ENCODE measurements at regions not wholly inside any gene's neighbourhood (a gene's known extent, or its start where the extent isn't known, plus 50 kb on each side); places are given as distances from the start of the nearest gene placed in this dataset.
"Not testable (repeated sequence)": the region's sequence is repeated elsewhere in the genome, so short reads cannot be mapped to it uniquely, and the experiment has no call there.

DNA sequence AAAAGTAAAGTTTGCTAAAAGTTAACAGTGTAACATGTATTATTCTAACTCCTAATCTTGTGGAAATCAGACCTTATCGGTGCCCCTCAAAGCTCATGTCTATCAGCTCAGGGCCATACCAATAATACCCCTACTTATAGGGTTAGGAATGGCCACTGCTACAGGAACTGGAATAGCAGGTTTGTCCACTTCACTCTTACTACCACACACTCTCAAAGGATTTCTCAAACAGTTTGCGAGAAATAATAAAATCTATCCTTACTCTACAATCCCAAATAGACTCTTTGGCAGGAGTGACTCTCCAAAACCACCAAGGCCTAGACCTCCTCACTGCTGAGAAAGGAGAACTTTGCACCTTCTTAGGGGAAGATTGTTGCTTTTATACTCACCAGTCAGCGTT is 1677.7 kb downstream of the OLFM4 start:
- peaks cover 5% of the 10 kb centered on the region for H3K9me3 Mint-ChIP-seq
- H3K27ac Mint-ChIP-seq, result peak overlapping the region; percentile 71
- peaks cover 4% of the 10 kb centered on the region for H3K36me3 Mint-ChIP-seq
- H3K27me3 Mint-ChIP-seq, result no peaks in the 10 kb centered on the region
- H3K4me3 Mint-ChIP-seq, result peak overlapping the region; percentile 48
- peaks cover 12% of the 10 kb centered on the region for H3K4me1 Mint-ChIP-seq (ENCODE audit: unreplicated experiment)
- TF ChIP-seq, protein P1, sequence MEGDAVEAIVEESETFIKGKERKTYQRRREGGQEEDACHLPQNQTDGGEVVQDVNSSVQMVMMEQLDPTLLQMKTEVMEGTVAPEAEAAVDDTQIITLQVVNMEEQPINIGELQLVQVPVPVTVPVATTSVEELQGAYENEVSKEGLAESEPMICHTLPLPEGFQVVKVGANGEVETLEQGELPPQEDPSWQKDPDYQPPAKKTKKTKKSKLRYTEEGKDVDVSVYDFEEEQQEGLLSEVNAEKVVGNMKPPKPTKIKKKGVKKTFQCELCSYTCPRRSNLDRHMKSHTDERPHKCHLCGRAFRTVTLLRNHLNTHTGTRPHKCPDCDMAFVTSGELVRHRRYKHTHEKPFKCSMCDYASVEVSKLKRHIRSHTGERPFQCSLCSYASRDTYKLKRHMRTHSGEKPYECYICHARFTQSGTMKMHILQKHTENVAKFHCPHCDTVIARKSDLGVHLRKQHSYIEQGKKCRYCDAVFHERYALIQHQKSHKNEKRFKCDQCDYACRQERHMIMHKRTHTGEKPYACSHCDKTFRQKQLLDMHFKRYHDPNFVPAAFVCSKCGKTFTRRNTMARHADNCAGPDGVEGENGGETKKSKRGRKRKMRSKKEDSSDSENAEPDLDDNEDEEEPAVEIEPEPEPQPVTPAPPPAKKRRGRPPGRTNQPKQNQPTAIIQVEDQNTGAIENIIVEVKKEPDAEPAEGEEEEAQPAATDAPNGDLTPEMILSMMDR (conservative IDR thresholded peaks at IDR 0.05), result no peak
- no peak for DNase-seq (ENCODE audit: extremely low spot score, unreplicated experiment)

DNA sequence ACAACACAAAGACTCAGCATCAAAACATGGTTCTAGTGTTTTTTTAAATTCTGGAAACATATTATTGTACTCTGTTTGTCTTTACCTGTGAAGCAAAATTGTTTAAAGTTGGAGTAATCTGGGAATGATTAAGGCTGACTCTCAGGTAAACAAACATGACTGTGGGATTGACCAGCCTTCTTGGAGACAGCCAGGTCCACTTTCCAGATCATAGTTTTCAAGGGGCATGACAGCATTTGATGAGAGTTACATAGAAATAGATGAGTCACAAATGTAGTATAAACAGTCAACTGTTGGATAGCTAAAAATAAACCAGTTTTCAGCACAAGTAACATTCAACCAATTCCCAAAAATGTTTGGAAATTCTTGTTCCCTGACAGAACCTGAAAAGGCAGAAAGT is 1680.9 kb downstream of the OLFM4 start:
- Mint-ChIP-seq H3K9me3 (peaks cover 5% of the 10 kb centered on the region), H3K27me3 (no peaks in the 10 kb centered on the region), H3K36me3 (peaks cover 4% of the 10 kb centered on the region), H3K4me1 (ENCODE audit: unreplicated experiment) (peaks cover 12% of the 10 kb centered on the region), H3K27ac (no peak overlapping the region), H3K4me3 (no peak overlapping the region)
- TF ChIP-seq, protein P1 (conservative IDR thresholded peaks at IDR 0.05), result no peak
- no peak for DNase-seq (ENCODE audit: extremely low spot score, unreplicated experiment)

DNA sequence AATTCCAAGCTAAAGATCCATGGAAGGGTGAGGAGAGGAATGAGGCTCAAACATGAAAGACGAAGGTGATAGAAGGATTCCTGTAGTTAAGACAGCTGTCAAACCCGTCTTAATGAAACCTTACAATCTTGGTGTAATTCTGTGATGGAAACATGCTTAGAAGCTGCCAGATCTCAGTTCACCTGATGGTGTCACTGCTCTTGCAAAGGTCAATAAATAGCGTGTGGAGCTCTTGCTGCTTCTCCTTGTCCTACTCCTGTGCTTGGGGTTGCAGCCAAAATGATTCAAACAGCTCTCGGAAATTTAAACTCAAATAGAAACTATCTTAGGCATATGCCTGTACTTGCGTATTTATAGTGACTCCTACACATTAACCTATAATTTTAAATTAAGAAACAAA is 1705.0 kb downstream of the OLFM4 start:
- Mint-ChIP-seq H3K4me1 (ENCODE audit: unreplicated experiment) (no peaks in the 10 kb centered on the region), H3K27me3 (no peaks in the 10 kb centered on the region), H3K36me3 (no peaks in the 10 kb centered on the region), H3K27ac (no peak overlapping the region), H3K9me3 (no peaks in the 10 kb centered on the region), H3K4me3 (no peak overlapping the region)
- TF ChIP-seq, protein P1 (conservative IDR thresholded peaks at IDR 0.05), result no peak
- no peak for DNase-seq (ENCODE audit: extremely low spot score, unreplicated experiment)

DNA sequence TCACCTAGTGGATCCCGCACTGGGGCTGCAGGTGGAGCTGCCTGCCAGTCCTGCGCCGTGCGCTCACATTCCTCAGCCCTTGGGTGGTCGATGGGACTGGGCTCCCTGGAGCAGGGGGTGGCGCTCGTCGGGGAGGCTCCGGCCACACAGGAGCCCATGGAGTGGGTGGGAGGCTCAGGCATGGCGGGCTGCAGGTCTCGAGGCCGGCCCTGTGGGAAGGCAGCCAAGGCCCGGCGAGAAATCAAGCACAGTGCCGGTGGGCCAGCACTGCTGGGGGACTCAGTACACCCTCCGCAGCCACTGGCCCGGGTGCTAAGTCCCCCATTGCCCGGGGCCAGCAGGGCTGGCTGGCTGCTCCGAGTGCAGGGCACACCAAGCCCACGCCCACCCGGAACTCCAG is 1708.6 kb downstream of the OLFM4 start:
- H3K9me3 Mint-ChIP-seq; H3K4me1 Mint-ChIP-seq (ENCODE audit: unreplicated experiment); H3K4me3 Mint-ChIP-seq; H3K36me3 Mint-ChIP-seq; H3K27ac Mint-ChIP-seq; H3K27me3 Mint-ChIP-seq: not testable (repeated sequence)
- peak; percentile 56 for DNase-seq (ENCODE audit: extremely low spot score, unreplicated experiment)

DNA sequence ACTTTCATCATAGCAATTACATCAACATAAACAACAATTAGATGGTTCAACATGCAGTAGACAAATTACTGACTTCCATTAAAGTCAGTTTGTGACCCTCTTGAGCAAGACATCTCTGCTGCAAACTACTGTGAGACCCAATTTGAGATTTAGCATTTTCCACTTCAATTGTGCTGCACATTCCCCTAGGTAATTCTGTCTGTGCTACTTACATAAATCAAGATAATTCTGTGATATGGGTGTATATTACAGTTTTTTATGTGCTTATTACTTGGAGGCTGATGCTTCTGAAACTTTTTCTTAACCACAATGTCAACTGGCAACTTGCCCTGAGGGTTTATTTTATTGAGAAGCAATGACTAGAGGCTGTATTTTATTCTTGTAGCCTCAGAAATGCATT is 1714.4 kb downstream of the OLFM4 start:
- Mint-ChIP-seq H3K36me3 (no peaks in the 10 kb centered on the region), H3K9me3 (no peaks in the 10 kb centered on the region), H3K27ac (no peak overlapping the region), H3K4me3 (no peak overlapping the region), H3K4me1 (ENCODE audit: unreplicated experiment) (no peaks in the 10 kb centered on the region), H3K27me3 (no peaks in the 10 kb centered on the region)
- no peak for DNase-seq (ENCODE audit: extremely low spot score, unreplicated experiment)
- TF ChIP-seq, protein P1 (conservative IDR thresholded peaks at IDR 0.05), result no peak

DNA sequence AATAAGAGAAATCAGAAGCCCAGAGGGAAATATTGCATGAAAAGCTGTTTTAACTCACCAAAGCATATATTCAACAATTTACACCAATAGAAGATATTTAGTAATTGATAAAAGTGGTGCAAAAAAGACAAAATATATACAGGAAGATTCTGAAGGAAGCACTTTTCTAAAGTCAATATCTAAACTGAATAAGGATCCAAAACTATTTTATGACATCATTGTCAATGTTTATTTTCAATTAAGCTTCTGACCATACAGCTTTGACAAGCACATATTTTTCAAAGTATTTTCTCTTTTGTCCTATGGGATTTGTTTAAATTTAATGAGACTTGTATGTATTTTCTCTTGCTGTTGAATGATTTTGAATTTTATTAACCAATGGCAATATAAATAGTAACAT is 1716.1 kb downstream of the OLFM4 start:
- no peaks in the 10 kb centered on the region for H3K9me3 Mint-ChIP-seq
- no peak for DNase-seq (ENCODE audit: extremely low spot score, unreplicated experiment)
- no peaks in the 10 kb centered on the region for H3K36me3 Mint-ChIP-seq
- TF ChIP-seq, protein P1 (conservative IDR thresholded peaks at IDR 0.05), result no peak
- no peaks in the 10 kb centered on the region for H3K4me1 Mint-ChIP-seq (ENCODE audit: unreplicated experiment)
- no peak overlapping the region for H3K27ac Mint-ChIP-seq
- no peak overlapping the region for H3K4me3 Mint-ChIP-seq
- no peaks in the 10 kb centered on the region for H3K27me3 Mint-ChIP-seq

Measured in type B pancreatic cell (in vitro differentiated cells).